DMS114 treated with DMSO at 0.1 percent for 48 hours (cell line): ENCODE measurements at regions not wholly inside any gene's neighbourhood (a gene's known extent, or its start where the extent isn't known, plus 50 kb on each side); places are given as distances from the start of the nearest gene placed in this dataset.
"Not testable (repeated sequence)": the region's sequence is repeated elsewhere in the genome, so short reads cannot be mapped to it uniquely, and the experiment has no call there.

Experiments used
- DNase-seq: peaks from one replicate; lab custom pipeline; 2025; ENCODE audit not compliant: unreplicated experiment; lab: John Stamatoyannopoulos, UW

- DNase-seq = no peak
Observed at GRCh38 chr2:199575416-199575815, 117.7 kb upstream of the SATB2 start.

- DNase-seq = no peak
Observed at GRCh38 chr2:199572571-199572970, 114.8 kb upstream of the SATB2 start.

GRCh38 chr2:199570934-199571333, 113.2 kb upstream of the SATB2 start:
- no peak for DNase-seq

- DNase-seq = no peak
Observed at GRCh38 chr2:199569336-199569735, 111.6 kb upstream of the SATB2 start.

- no peak for DNase-seq
Observed at GRCh38 chr2:199558156-199558555, 100.4 kb upstream of the SATB2 start.

GRCh38 chr2:199556527-199557285, 99.0 kb upstream of the SATB2 start:
- DNase-seq = no peak

- DNase-seq = no peak
Observed at GRCh38 chr2:199554026-199554425, 96.3 kb upstream of the SATB2 start.

GRCh38 chr2:199552141-199552540, 94.4 kb upstream of the SATB2 start:
- DNase-seq = no peak

GRCh38 chr2:199543606-199544172, 86.0 kb upstream of the SATB2 start:
- DNase-seq = no peak

GRCh38 chr2:199535445-199536177, 77.9 kb upstream of the SATB2 start:
- no peak for DNase-seq

- not testable (repeated sequence) for DNase-seq
Observed at GRCh38 chr2:199533873-199534272, 76.1 kb upstream of the SATB2 start.

- DNase-seq = no peak
Observed at GRCh38 chr2:199527071-199527470, 69.3 kb upstream of the SATB2 start.

GRCh38 chr2:199524689-199525574, 67.2 kb upstream of the SATB2 start:
- no peak for DNase-seq

- no peak for DNase-seq
Observed at GRCh38 chr2:199509403-199509802, 51.7 kb upstream of the SATB2 start.
